Panc1 (cell line): ENCODE measurements at regions not wholly inside any gene's neighbourhood (a gene's known extent, or its start where the extent isn't known, plus 50 kb on each side); places are given as distances from the start of the nearest gene placed in this dataset.

Experiments used
- ATAC-seq: fragments of 200-7000 bp; cut with Tn5 transposase; 2 replicates; pipeline ENCODE4 v1.9.1; 2020; ENCODE audit warnings: mild to moderate bottlenecking, moderate library complexity
- BruUV-seq: library from RNA; stranded (reverse); fragments of 400-500 nt; replicated peaks from 2 replicates; lab custom pipeline; 2021; lab: Mats Ljungman, UMichigan
- CTCF ChIA-PET: fragments of 300-600 bp; sonication (Branson Sonifier 250); formaldehyde crosslinking; loops from one replicate; lab custom pipeline; 2022; ENCODE audit warnings: antibody characterized with exemption; lab: Charles Lee
- POLR2A ChIA-PET: fragments of 300-600 bp; sonication (Branson Sonifier 250); formaldehyde crosslinking; loops from one replicate; lab custom pipeline; 2022; ENCODE audit warnings: antibody characterized with exemption; lab: Charles Lee
- DNase-seq: peaks from one replicate; pipeline ENCODE4 v3.0.0-alpha.2; 2010; ENCODE audit warnings: low read depth, low spot score
- H3K27ac ChIP-seq: 2 replicates; pipeline ENCODE4 v1.5.1; 2011; ENCODE audit warnings: mild to moderate bottlenecking, low read length, inconsistent platforms
- H3K27me3 ChIP-seq: fragments of 200-500 bp; sonication (Bioruptor generic); 2 replicates; pipeline ENCODE4 v1.6.0; 2014; ENCODE audit warnings: low read length, inconsistent platforms; ENCODE audit not compliant: control insufficient read depth, insufficient read depth
- H3K36me3 ChIP-seq: fragments of 200-500 bp; sonication (Bioruptor generic); 2 replicates; pipeline ENCODE4 v1.5.1; 2014; ENCODE audit warnings: inconsistent platforms, mild to moderate bottlenecking, low read length, moderate library complexity; ENCODE audit not compliant: control insufficient read depth, insufficient read depth
- H3K4me1 ChIP-seq: 2 replicates; pipeline ENCODE4 v1.5.1; 2011; ENCODE audit warnings: inconsistent platforms, mild to moderate bottlenecking, low read length, moderate library complexity; ENCODE audit not compliant: control insufficient read depth, insufficient read depth
- H3K4me3 ChIP-seq, 2 experiments: 2 replicates each; pipeline ENCODE4 v1.5.1; 2011 to 2012; ENCODE audit warnings: low read depth in 2 of 2, low read length in 2 of 2, mild to moderate bottlenecking in 2 of 2, inconsistent platforms in 1 of 2, moderate library complexity in 1 of 2
- H3K9me3 ChIP-seq: fragments of 200-500 bp; sonication (Bioruptor generic); 2 replicates; pipeline ENCODE4 v1.5.1; 2014; ENCODE audit warnings: low read depth, mild to moderate bottlenecking, inconsistent platforms, low read length, moderate library complexity; ENCODE audit not compliant: control insufficient read depth, insufficient read depth
- CTCF ChIP-seq: fragments of 450-650 bp; IDR thresholded peaks from 2 replicates; pipeline ENCODE4 v1.5.1; 2017; ENCODE audit warnings: mild to moderate bottlenecking
- POLR2AphosphoS5 ChIP-seq: IDR thresholded peaks from 2 replicates; pipeline ENCODE4 v1.6.1; 2012; ENCODE audit warnings: mild to moderate bottlenecking, low read depth, low read length, moderate library complexity
- REST ChIP-seq, 2 experiments: IDR thresholded peaks; 2 replicates each; pipeline ENCODE4 v1.6.1; 2011 to 2012; ENCODE audit warnings: low read depth in 2 of 2, control low read depth in 1 of 2, low read length in 1 of 2, mild to moderate bottlenecking in 1 of 2, moderate library complexity in 1 of 2; ENCODE audit not compliant: insufficient read depth in 1 of 2
- SIN3A ChIP-seq: IDR thresholded peaks from 2 replicates; pipeline ENCODE4 v1.6.1; 2012; ENCODE audit warnings: low read depth, mild to moderate bottlenecking, low read length, moderate library complexity, borderline replicate concordance; ENCODE audit not compliant: insufficient read depth
- TCF7L2 ChIP-seq: IDR thresholded peaks from 2 replicates; pipeline ENCODE4 v1.6.1; 2011; ENCODE audit warnings: mild to moderate bottlenecking, low read depth, low read length, inconsistent platforms
- in situ Hi-C: cut with HindIII; loops from 2 replicates; pipeline ENCODE4 v1.10.0; 2016; ENCODE audit warnings: low sequenced_read_pairs, low pct_unique_long_range_greater_than_20kb
- intact Hi-C: fragments of 100-400 bp; cut with micrococcal nuclease; formaldehyde crosslinking; loops from one replicate; pipeline ENCODE4 v1.10.0; 2022; ENCODE audit not compliant: unreplicated experiment

- in situ Hi-C loops, result no loop called here
These were observed 534.0 kb upstream of the ANKRD30A start for GRCh38 chr10:36591436-36591835.

DNA sequence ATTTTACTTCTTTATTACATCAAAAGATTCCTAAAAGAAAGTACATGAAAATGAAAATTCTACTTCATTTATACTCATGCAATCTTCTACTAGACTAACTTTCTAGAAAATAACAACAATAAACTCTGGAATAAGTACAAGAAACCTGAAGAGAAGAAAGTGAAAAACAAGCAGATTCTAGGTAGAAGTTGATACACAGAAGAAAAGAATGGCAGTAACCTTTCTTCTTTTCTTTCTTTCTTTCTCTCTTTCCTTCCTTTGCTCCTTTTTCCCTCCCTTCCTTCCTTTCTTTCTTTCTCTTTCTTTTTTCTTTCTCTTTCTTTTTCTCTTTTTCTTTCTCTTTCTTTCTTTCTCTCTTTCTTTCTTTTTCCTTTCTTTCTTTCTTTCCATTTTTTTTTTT, 541.7 kb upstream of the ANKRD30A start:
- H3K4me3 ChIP-seq, result no peak overlapping the region
- no peak for TF ChIP-seq TCF7L2
- TF ChIP-seq POLR2AphosphoS5, result no peak
- TF ChIP-seq SIN3A, result no peak
- no peak for TF ChIP-seq REST (IDR thresholded peaks at IDR 0.05; ENCODE audit: insufficient read depth in 1 of 2, low read depth in 2 of 2, low read length in 1 of 2)
- no peak for TF ChIP-seq CTCF
- in situ Hi-C loops, result no loop called here
- no peak overlapping the region for H3K27ac ChIP-seq
- no TSS peak for BruUV-seq
- H3K4me1 ChIP-seq, result no peaks in the 10 kb centered on the region
- H3K9me3 ChIP-seq, result no peaks in the 10 kb centered on the region
- intact Hi-C loops, result no loop called here
- no peak for DNase-seq
- no peak for ATAC-seq
- no peaks in the 10 kb centered on the region for H3K36me3 ChIP-seq
- POLR2A ChIA-PET, result no interaction called here
- CTCF ChIA-PET, result no interaction called here
- H3K27me3 ChIP-seq, result no peaks in the 10 kb centered on the region

More at GRCh38 chr10:36591436-36591835, 534.0 kb upstream of the ANKRD30A start:
- ATAC-seq, result no peak
- intact Hi-C loops, result no loop called here
- Histone ChIP-seq H3K4me3 (no peak overlapping the region), H3K4me1 (no peaks in the 10 kb centered on the region), H3K27ac (no peak overlapping the region), H3K9me3 (no peaks in the 10 kb centered on the region), H3K27me3 (no peaks in the 10 kb centered on the region), H3K36me3 (no peaks in the 10 kb centered on the region)
- CTCF ChIA-PET, result no interaction called here
- no peak for DNase-seq
- BruUV-seq, result no TSS peak
- POLR2A ChIA-PET, result no interaction called here
- TF ChIP-seq POLR2AphosphoS5, result no peak
- no peak for TF ChIP-seq REST (IDR thresholded peaks at IDR 0.05; ENCODE audit: insufficient read depth in 1 of 2, low read depth in 2 of 2, low read length in 1 of 2)
- no peak for TF ChIP-seq TCF7L2
- no peak for TF ChIP-seq CTCF
- no peak for TF ChIP-seq SIN3A
